ENCODE measurements at regions not wholly inside any gene's neighbourhood (a gene's known extent, or its start where the extent isn't known, plus 50 kb on each side); places are given as distances from the start of the nearest gene placed in this dataset.

GRCh38 chr18:22257022-22257543, 87.7 kb downstream of the GATA6 start:
- TF ChIP-seq CTCF (IDR thresholded peaks at IDR 0.05) (no peak), POLR2A (IDR thresholded peaks at IDR 0.05) (no peak)

All from right lobe of liver (tissue), 4 donors.